ENCODE measurements at regions not wholly inside any gene's neighbourhood (a gene's known extent, or its start where the extent isn't known, plus 50 kb on each side); places are given as distances from the start of the nearest gene placed in this dataset.

GRCh38 chr5:30209755-30210154, 983.7 kb upstream of the CDH6 start:
- H3K27ac ChIP-seq (ENCODE audit: low read length): no peak overlapping the region
- H3K27me3 ChIP-seq (ENCODE audit: control insufficient read depth, insufficient read depth, low read length): no peaks in the 10 kb centered on the region
- intact Hi-C loops (cut with micrococcal nuclease): no loop called here
- no peaks in the 10 kb centered on the region for H3K4me1 ChIP-seq (ENCODE audit: control insufficient read depth, insufficient read depth, low read length)
- DNase-seq: no peak
- no peaks in the 10 kb centered on the region for H3K4me1 Mint-ChIP-seq
- no peak overlapping the region for H3K4me3 ChIP-seq (ENCODE audit: low read length)
- H3K9me3 ChIP-seq (ENCODE audit: control insufficient read depth, insufficient read depth, low read length): peaks cover 7% of the 10 kb centered on the region
- no peak overlapping the region for H3K4me3 Mint-ChIP-seq
- no peak for ATAC-seq
- H3K36me3 ChIP-seq (ENCODE audit: control insufficient read depth, insufficient read depth, low read length): no peaks in the 10 kb centered on the region
- H3K36me3 Mint-ChIP-seq: peaks cover 8% of the 10 kb centered on the region
- no peaks in the 10 kb centered on the region for H3K27me3 Mint-ChIP-seq (ENCODE audit: low read depth in 2 of 2)
- no peak for TF ChIP-seq CTCF (IDR thresholded peaks at IDR 0.05)
- peaks cover 18 to 42% of the 10 kb centered on the region in 2 donors for H3K9me3 Mint-ChIP-seq
- no peak overlapping the region for H3K27ac Mint-ChIP-seq

- no peaks in the 10 kb centered on the region for H3K36me3 Mint-ChIP-seq
- DNase-seq (no peak), ATAC-seq (no peak)
- no peaks in the 10 kb centered on the region for H3K27me3 ChIP-seq (ENCODE audit: control insufficient read depth, insufficient read depth, low read length)
- H3K4me3 ChIP-seq (ENCODE audit: low read length): no peak overlapping the region
- no peaks in the 10 kb centered on the region for H3K27me3 Mint-ChIP-seq (ENCODE audit: low read depth in 2 of 2)
- peaks cover 18% of the 10 kb centered on the region for H3K9me3 ChIP-seq (ENCODE audit: control insufficient read depth, insufficient read depth, low read length)
- no peak overlapping the region for H3K27ac ChIP-seq (ENCODE audit: low read length)
- H3K4me1 ChIP-seq (ENCODE audit: control insufficient read depth, insufficient read depth, low read length): no peaks in the 10 kb centered on the region
- peaks cover 11 to 21% of the 10 kb centered on the region in 2 donors for H3K9me3 Mint-ChIP-seq
- WGBS (ENCODE audit: insufficient coverage): 84% methylated on average over 3 of the region's 3 CpGs
- TF ChIP-seq CTCF (IDR thresholded peaks at IDR 0.05): no peak
- intact Hi-C loops (cut with micrococcal nuclease): no loop called here
- no peak overlapping the region for H3K27ac Mint-ChIP-seq
- H3K4me1 Mint-ChIP-seq: no peaks in the 10 kb centered on the region
- H3K36me3 ChIP-seq (ENCODE audit: control insufficient read depth, insufficient read depth, low read length): no peaks in the 10 kb centered on the region
- H3K4me3 Mint-ChIP-seq: no peak overlapping the region
These were observed 995.8 kb upstream of the CDH6 start for GRCh38 chr5:30197662-30198061.

- ATAC-seq (no peak), DNase-seq (no peak)
- Histone ChIP-seq H3K9me3 (ENCODE audit: control insufficient read depth, insufficient read depth, low read length) (peaks cover 12% of the 10 kb centered on the region), H3K27me3 (ENCODE audit: control insufficient read depth, insufficient read depth, low read length) (no peaks in the 10 kb centered on the region), H3K4me1 (ENCODE audit: control insufficient read depth, insufficient read depth, low read length) (no peaks in the 10 kb centered on the region), H3K27ac (ENCODE audit: low read length) (no peak overlapping the region), H3K36me3 (ENCODE audit: control insufficient read depth, insufficient read depth, low read length) (no peaks in the 10 kb centered on the region), H3K4me3 (ENCODE audit: low read length) (no peak overlapping the region)
- Mint-ChIP-seq H3K4me3 (no peak overlapping the region), H3K36me3 (no peaks in the 10 kb centered on the region), H3K27me3 (ENCODE audit: low read depth in 2 of 2) (no peaks in the 10 kb centered on the region), H3K9me3 (peaks cover 10 to 18% of the 10 kb centered on the region in 2 donors), H3K27ac (no peak overlapping the region), H3K4me1 (no peaks in the 10 kb centered on the region)
- intact Hi-C loops (cut with micrococcal nuclease): no loop called here
- 56% methylated on average over 1 of the region's 2 CpGs for WGBS (ENCODE audit: insufficient coverage)
- TF ChIP-seq CTCF (IDR thresholded peaks at IDR 0.05): no peak
These were observed 998.5 kb upstream of the CDH6 start for GRCh38 chr5:30195036-30195435.

- no peaks in the 10 kb centered on the region for H3K4me1 Mint-ChIP-seq
- no peaks in the 10 kb centered on the region for H3K27me3 ChIP-seq (ENCODE audit: control insufficient read depth, insufficient read depth, low read length)
- no peak overlapping the region for H3K27ac Mint-ChIP-seq
- 90% methylated on average over 4 of the region's 5 CpGs for WGBS (ENCODE audit: insufficient coverage)
- no peak overlapping the region for H3K27ac ChIP-seq (ENCODE audit: low read length)
- TF ChIP-seq CTCF (IDR thresholded peaks at IDR 0.05): no peak
- intact Hi-C loops (cut with micrococcal nuclease): no loop called here
- peaks cover 12% of the 10 kb centered on the region for H3K9me3 ChIP-seq (ENCODE audit: control insufficient read depth, insufficient read depth, low read length)
- ATAC-seq (no peak), DNase-seq (no peak)
- no peaks in the 10 kb centered on the region for H3K27me3 Mint-ChIP-seq (ENCODE audit: low read depth in 2 of 2)
- H3K36me3 ChIP-seq (ENCODE audit: control insufficient read depth, insufficient read depth, low read length): no peaks in the 10 kb centered on the region
- peaks cover 10 to 19% of the 10 kb centered on the region in 2 donors for H3K9me3 Mint-ChIP-seq
- no peak overlapping the region for H3K4me3 Mint-ChIP-seq
- H3K36me3 Mint-ChIP-seq: no peaks in the 10 kb centered on the region
- H3K4me1 ChIP-seq (ENCODE audit: control insufficient read depth, insufficient read depth, low read length): no peaks in the 10 kb centered on the region
- no peak overlapping the region for H3K4me3 ChIP-seq (ENCODE audit: low read length)
These were observed 998.9 kb upstream of the CDH6 start for GRCh38 chr5:30194595-30194994.
